B cell (primary cell): ENCODE measurements at regions not wholly inside any gene's neighbourhood (a gene's known extent, or its start where the extent isn't known, plus 50 kb on each side); places are given as distances from the start of the nearest gene placed in this dataset.

Experiments used
- ATAC-seq: fragments of 200-7000 bp; cut with Tn5 transposase; one replicate; pipeline ENCODE4 v1.10.0; 2021; ENCODE audit warnings: low read depth, mild to moderate bottlenecking, moderate number of reproducible peaks, moderate library complexity
- CTCF ChIA-PET: fragments of 350-600 bp; sonication (Branson Sonifier 250); formaldehyde crosslinking; loops from one replicate; lab custom pipeline; 2021; ENCODE audit warnings: antibody characterized with exemption, inconsistent platforms; lab: Charles Lee
- POLR2A ChIA-PET: fragments of 350-600 bp; sonication (Branson Sonifier 250); formaldehyde crosslinking; loops from one replicate; lab custom pipeline; 2021; ENCODE audit warnings: antibody characterized with exemption; lab: Charles Lee
- DNase-seq: peaks from one replicate; pipeline ENCODE4 v3.0.0; 2013
- H2AFZ ChIP-seq: 2 replicates; pipeline ENCODE4 v1.6.1; 2012; ENCODE audit warnings: mild to moderate bottlenecking, low read depth, low read length; ENCODE audit not compliant: insufficient read depth, poor library complexity, severe bottlenecking
- H3K27ac ChIP-seq, 2 donors: 1 replicate in 1 of 2; 2 replicates in 1 of 2; pipeline ENCODE4 v1.5.1; 2012 to 2013; ENCODE audit warnings: low read length in 2 of 2, mild to moderate bottlenecking in 2 of 2, moderate library complexity in 1 of 2
- H3K27me3 ChIP-seq, 4 experiments: fragments of 200-600 bp in 1 of 4; sonication (generic) in 1 of 4; replicated peaks in 1 of 4; 1 replicate in 2 of 4; 2 replicates in 2 of 4; pipeline versions ENCODE4 v1.6.1 to v1.7.0; 2013 to 2016; ENCODE audit warnings: low read length in 3 of 4, mild to moderate bottlenecking in 2 of 4, mixed read lengths in 1 of 4, moderate library complexity in 1 of 4; ENCODE audit not compliant: insufficient read depth in 4 of 4, control insufficient read depth in 3 of 4; ENCODE audit errors: control extremely low read depth in 1 of 4
- H3K36me3 ChIP-seq, 2 experiments: replicated peaks in 1 of 2; 1 replicate in 1 of 2; 2 replicates in 1 of 2; pipeline versions ENCODE4 v1.6.1 to v1.7.1; 2013; ENCODE audit warnings: low read length in 1 of 2; ENCODE audit not compliant: insufficient read depth in 2 of 2, control insufficient read depth in 1 of 2; ENCODE audit errors: control extremely low read depth in 1 of 2, extremely low read depth in 1 of 2
- H3K4me1 ChIP-seq, 2 donors: fragments of 200-600 bp in 1 of 2; sonication (generic) in 1 of 2; 1 replicate in 1 of 2; 2 replicates in 1 of 2; pipeline versions ENCODE4 v1.5.1 to v1.6.1; 2013 to 2017; ENCODE audit warnings: low read length in 2 of 2; ENCODE audit not compliant: control insufficient read depth in 2 of 2, insufficient read depth in 2 of 2
- H3K4me2 ChIP-seq: replicated peaks from 2 replicates; pipeline ENCODE3; 2012; ENCODE audit warnings: mild to moderate bottlenecking, low read depth, low read length; ENCODE audit not compliant: poor library complexity, severe bottlenecking
- H3K4me3 ChIP-seq, 5 experiments: fragments of 200-600 bp in 1 of 5; sonication (generic) in 1 of 5; 1 replicate in 3 of 5; 2 replicates in 2 of 5; pipeline versions ENCODE4 v1.5.1 to v1.7.0; 2011 to 2016; ENCODE audit warnings: low read length in 4 of 5, mild to moderate bottlenecking in 4 of 5, low read depth in 2 of 5, control low read depth in 1 of 5, moderate library complexity in 1 of 5; ENCODE audit not compliant: insufficient read depth in 1 of 5; ENCODE audit errors: control extremely low read depth in 1 of 5, extremely low read depth in 1 of 5
- H3K79me2 ChIP-seq: fragments of 200-600 bp; sonication (generic); one replicate; pipeline ENCODE4 v1.6.0; 2016; ENCODE audit warnings: low read length; ENCODE audit not compliant: control insufficient read depth, insufficient read depth
- H3K9ac ChIP-seq: fragments of 200-600 bp; sonication (generic); 2 replicates; pipeline ENCODE4 v1.6.1; 2017; ENCODE audit warnings: mild to moderate bottlenecking, low read length, moderate library complexity
- H3K9me3 ChIP-seq, 3 donors: one replicate each; pipeline versions ENCODE4 v1.6.1 to v1.7.1; 2013; ENCODE audit warnings: low read length in 2 of 3; ENCODE audit not compliant: control insufficient read depth in 2 of 3, insufficient read depth in 1 of 3; ENCODE audit errors: control extremely low read depth in 1 of 3
- H4K20me1 ChIP-seq: 2 replicates; pipeline ENCODE4 v1.6.0; 2012; ENCODE audit warnings: mild to moderate bottlenecking, low read length; ENCODE audit not compliant: insufficient read depth, control insufficient read depth, poor library complexity, severe bottlenecking
- H3K27ac Mint-ChIP-seq: one replicate; pipeline ENCODE4 v1.8.0; 2021; ENCODE audit warnings: mixed read lengths
- H3K27me3 Mint-ChIP-seq: one replicate; pipeline ENCODE4 v1.8.0; 2021; ENCODE audit warnings: mixed read lengths
- H3K4me1 Mint-ChIP-seq: one replicate; pipeline ENCODE4 v1.8.0; 2021; ENCODE audit warnings: mixed read lengths
- H3K4me3 Mint-ChIP-seq: one replicate; pipeline ENCODE4 v1.8.0; 2021; ENCODE audit warnings: mixed read lengths
- H3K9me3 Mint-ChIP-seq: one replicate; pipeline ENCODE4 v1.8.0; 2022; ENCODE audit warnings: mixed read lengths; ENCODE audit not compliant: insufficient read depth
- EZH2 ChIP-seq: IDR thresholded peaks from 2 replicates; pipeline ENCODE4 v1.6.1; 2012; ENCODE audit warnings: borderline replicate concordance, low read depth, mild to moderate bottlenecking, moderate library complexity, low read length; ENCODE audit not compliant: insufficient read depth, poor library complexity, severe bottlenecking
- WGBS: methylation state at CpG from one replicate; pipeline ENCODE4 v1.1.5; 2013; ENCODE audit warnings: missing lambda C conversion rate; ENCODE audit not compliant: insufficient coverage; 5-methylcytosine and 5-hydroxymethylcytosine counted together
- intact Hi-C: fragments of 100-400 bp; cut with micrococcal nuclease; formaldehyde crosslinking; loops from one replicate; pipeline ENCODE4 v1.10.0; 2022
- TF ChIP-seq, protein P1 (sequence below): fragments of 200-600 bp; IDR thresholded peaks from one replicate; pipeline ENCODE4 v1.8.0; 2022; ENCODE audit warnings: antibody characterized with exemption, mild to moderate bottlenecking

DNA sequence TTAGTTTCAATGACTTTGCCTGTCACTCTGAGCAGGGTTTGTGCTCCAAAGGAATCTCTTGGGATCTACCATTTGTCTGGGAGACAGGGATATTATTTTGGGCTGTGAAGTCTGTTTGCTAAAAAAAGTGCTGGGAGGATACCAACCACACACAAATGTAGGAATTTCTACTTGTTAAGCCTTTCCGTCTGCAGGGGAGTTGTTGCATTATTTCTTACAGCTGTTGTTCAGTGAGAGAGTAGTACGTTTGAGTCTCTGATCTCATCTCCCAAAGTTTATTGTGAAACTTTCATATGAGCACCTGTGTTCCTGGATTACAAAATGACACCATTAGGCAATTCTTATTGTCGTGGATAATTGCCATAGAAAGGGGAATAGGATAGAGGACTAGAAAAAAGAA lies 78.3 kb upstream of the SEMA6A start:
- Histone ChIP-seq H2AFZ (no peak overlapping the region), H3K27ac (no peak overlapping the region), H3K9ac (no peak overlapping the region), H3K27me3 (peaks cover 0 to 2% (median 0%) of the 10 kb centered on the region in 4 experiments), H3K36me3 (no peaks in the 10 kb centered on the region), H3K4me2 (no peak overlapping the region), H3K9me3 (no peaks in the 10 kb centered on the region), H3K79me2 (no peaks in the 10 kb centered on the region), H3K4me3 (no peak overlapping the region), H3K4me1 (no peaks in the 10 kb centered on the region), H4K20me1 (no peaks in the 10 kb centered on the region)
- WGBS: no CpG with 5 or more reads among the region's 3 CpGs
- Mint-ChIP-seq H3K27me3 (peaks cover 39% of the 10 kb centered on the region), H3K4me3 (no peak overlapping the region), H3K9me3 (no peaks in the 10 kb centered on the region), H3K27ac (no peak overlapping the region), H3K4me1 (peaks cover 4% of the 10 kb centered on the region)
- no peak for DNase-seq
- POLR2A ChIA-PET: no interaction called here
- intact Hi-C loops: no loop called here
- CTCF ChIA-PET: no interaction called here
- ATAC-seq: no peak
- no peak for TF ChIP-seq EZH2
- TF ChIP-seq, protein P1, sequence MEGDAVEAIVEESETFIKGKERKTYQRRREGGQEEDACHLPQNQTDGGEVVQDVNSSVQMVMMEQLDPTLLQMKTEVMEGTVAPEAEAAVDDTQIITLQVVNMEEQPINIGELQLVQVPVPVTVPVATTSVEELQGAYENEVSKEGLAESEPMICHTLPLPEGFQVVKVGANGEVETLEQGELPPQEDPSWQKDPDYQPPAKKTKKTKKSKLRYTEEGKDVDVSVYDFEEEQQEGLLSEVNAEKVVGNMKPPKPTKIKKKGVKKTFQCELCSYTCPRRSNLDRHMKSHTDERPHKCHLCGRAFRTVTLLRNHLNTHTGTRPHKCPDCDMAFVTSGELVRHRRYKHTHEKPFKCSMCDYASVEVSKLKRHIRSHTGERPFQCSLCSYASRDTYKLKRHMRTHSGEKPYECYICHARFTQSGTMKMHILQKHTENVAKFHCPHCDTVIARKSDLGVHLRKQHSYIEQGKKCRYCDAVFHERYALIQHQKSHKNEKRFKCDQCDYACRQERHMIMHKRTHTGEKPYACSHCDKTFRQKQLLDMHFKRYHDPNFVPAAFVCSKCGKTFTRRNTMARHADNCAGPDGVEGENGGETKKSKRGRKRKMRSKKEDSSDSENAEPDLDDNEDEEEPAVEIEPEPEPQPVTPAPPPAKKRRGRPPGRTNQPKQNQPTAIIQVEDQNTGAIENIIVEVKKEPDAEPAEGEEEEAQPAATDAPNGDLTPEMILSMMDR: no peak

DNA sequence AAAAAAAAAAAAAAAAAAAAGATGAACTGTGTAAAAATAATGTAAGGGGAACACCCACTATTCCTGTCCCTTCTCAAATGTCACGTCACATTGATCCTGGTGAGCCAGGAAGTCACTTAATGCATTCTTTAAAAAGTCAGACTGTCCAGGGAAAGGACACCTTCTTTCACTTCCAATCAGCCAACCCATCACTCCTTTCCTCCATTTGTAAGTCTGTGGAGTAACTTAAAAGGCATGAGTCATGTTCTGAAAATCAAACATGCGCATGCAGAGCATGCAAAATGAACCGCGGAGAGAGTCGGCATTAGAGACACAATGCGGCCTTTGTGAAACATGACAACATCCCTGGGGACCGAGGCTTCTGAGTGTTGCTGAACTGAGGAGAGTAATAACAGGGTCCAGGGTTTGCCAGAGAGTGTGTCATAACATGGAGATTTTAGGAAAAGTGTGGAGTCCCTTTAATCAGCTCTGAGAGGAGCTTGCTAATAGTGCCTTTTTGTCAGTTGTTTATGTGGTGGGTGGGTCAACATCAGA lies 77.6 kb upstream of the SEMA6A start:
- CTCF ChIA-PET: no interaction called here
- Histone ChIP-seq H4K20me1 (no peaks in the 10 kb centered on the region), H3K9me3 (no peaks in the 10 kb centered on the region), H3K4me2 (no peak overlapping the region), H2AFZ (no peak overlapping the region), H3K36me3 (no peaks in the 10 kb centered on the region), H3K27me3 (peaks cover 0 to 2% (median 0%) of the 10 kb centered on the region in 4 experiments), H3K4me3 (no peak overlapping the region), H3K9ac (no peak overlapping the region), H3K4me1 (no peaks in the 10 kb centered on the region), H3K79me2 (no peaks in the 10 kb centered on the region), H3K27ac (no peak overlapping the region)
- Mint-ChIP-seq H3K4me3 (no peak overlapping the region), H3K27ac (no peak overlapping the region), H3K27me3 (peaks cover 40% of the 10 kb centered on the region), H3K9me3 (no peaks in the 10 kb centered on the region), H3K4me1 (peaks cover 4% of the 10 kb centered on the region)
- TF ChIP-seq EZH2: no peak
- TF ChIP-seq, protein P1: no peak
- ATAC-seq (no peak), DNase-seq (no peak)
- intact Hi-C loops: no loop called here
- WGBS: 72% methylated on average over 6 of the region's 7 CpGs
- POLR2A ChIA-PET: no interaction called here
